Endometrium (tissue), 2 donors: ENCODE measurements at regions not wholly inside any gene's neighbourhood (a gene's known extent, or its start where the extent isn't known, plus 50 kb on each side); places are given as distances from the start of the nearest gene placed in this dataset.

Source experiments
- FAIRE-seq: peaks from 2 replicates; lab custom pipeline; 2012; peaks lifted over from hg19 to GRCh38; lab: Jason Lieb, UNC
- donor health status: control.
- donor health status: control.

DNA sequence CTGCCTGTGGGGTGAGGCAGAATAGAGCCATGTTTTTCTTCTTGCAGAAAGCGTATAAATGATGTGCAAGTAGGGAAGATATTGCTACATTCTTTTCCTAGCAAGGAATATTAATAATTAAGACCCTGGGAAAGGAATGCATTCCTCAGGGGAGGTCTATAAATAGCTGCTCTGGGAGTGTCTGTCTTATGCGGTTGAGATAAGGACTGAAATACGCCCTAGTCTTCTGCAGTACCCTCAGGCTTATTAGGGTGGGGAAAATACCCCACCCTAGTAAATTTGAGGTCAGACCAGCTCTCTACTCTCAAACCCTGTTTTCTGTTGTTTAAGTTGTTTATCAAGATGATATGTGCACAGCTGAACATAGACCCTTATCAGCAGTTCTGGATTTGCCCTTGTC, 155.9 kb upstream of the HMCN1 start:
- FAIRE-seq = no peak

DNA sequence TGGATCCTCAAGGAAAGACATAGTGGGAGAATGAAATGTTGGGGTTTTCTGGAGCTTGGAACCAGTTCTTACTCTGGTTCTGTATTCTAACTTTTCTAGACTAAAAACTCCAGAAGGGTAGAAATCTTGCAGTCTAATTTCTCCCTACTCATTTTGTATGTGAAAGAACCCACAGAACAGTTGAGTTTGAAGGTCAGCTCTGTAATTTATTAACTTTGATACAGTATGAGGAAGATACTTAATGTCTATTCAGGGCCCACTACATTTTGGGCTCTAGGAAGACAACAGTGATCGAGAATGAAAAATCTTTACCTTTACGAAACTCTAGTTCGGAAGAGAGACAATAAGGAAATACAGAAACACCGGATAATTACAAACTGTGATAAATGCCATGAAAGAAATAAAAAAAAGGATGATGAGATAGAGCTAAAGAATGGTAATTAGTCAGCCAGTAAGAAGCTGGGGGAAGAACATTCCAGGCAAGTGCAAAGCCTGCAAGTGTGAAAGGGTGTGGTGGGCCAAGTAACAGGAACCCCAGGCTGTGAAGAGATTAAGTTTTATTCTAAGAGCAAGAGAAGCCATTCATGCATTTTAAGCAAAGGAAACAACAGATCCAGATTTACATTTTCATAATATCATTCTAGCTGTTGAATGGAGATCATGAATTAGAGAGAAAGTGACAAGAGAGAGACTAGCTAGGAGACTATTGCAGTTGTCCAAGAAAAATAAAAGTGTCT, 159.9 kb upstream of the HMCN1 start:
- no peak for FAIRE-seq

GRCh38 chr1:185573677-185574076, 160.5 kb upstream of the HMCN1 start:
- no peak for FAIRE-seq

DNA sequence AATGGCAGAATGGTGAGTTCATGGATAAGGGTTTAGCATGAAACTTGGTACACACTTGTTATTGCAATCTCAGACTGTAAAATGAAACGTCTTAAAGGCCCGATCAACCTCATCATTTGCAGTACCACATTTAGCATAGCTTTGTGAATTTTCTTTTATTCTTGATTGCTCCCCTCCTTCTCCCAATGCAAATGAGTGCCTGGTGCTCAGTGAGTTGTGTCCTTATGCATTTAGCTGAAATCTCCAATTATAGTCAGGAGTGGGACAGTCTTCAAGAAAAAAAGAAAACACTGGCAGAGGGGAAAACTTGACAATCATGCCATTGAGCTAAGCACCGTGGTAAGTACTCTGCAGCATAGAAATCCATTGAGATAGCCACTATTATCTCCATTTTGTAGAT, 161.0 kb upstream of the HMCN1 start:
- FAIRE-seq = no peak

- no peak for FAIRE-seq
Observed at GRCh38 chr1:185570962-185571361, 163.2 kb upstream of the HMCN1 start.

- FAIRE-seq = no peak
Observed at GRCh38 chr1:185568155-185569123, 165.8 kb upstream of the HMCN1 start.

DNA sequence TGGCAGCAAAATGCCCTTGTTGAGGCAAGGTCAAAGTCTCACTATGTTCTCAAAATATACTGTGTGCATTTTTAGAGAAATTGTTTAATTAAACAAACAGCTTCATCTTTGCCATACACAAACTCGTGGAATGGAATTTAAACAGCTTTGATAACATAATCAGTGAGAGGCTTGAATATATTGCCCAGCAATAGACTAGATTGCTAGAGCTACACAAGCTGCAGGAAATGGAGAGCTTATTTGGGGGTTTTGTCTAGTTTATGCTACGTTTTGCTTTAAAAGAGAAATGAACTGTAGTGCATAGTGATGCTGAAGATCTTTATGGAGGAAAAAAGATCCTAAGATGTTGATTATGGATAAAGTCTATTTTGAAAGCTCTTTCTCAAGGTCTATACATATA, 166.8 kb upstream of the HMCN1 start:
- FAIRE-seq = no peak

DNA sequence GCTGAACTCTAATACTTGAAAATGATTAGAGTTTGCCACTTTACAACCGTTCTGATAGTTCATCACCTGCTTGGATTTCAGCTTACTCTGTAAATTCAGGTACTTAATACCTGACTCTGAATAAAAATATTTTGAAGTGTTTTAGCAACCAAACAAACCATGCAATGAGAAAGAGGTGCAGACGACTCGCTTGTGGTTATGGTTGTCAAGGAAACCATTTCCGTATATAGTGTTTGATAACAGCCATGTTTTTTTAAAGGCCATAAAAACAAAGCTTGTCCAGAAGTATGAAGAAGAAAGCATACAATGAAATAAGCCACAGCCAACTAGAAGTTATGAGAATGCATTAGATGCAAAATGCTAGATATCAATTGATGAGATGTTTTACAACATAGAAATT, 167.2 kb upstream of the HMCN1 start:
- no peak for FAIRE-seq

DNA sequence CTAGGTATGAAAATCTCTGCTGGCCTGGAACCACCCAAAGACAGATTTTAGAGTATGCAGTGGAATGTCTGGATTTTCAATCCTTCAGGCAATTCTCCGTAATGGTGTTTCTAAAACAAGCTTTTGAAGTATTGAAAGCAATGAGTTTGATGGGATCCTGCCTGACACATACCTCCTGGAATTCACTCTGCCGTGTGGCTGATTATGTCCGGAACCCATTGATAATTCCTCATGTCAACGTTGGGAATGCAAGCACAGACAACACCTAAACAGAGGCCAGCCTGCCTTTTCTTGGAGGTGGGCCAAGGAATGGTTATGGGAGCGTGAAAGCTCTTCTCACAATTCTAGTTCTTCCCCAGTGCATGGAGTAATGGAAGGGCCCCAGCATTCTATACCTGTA, 168.9 kb upstream of the HMCN1 start:
- no peak for FAIRE-seq

DNA sequence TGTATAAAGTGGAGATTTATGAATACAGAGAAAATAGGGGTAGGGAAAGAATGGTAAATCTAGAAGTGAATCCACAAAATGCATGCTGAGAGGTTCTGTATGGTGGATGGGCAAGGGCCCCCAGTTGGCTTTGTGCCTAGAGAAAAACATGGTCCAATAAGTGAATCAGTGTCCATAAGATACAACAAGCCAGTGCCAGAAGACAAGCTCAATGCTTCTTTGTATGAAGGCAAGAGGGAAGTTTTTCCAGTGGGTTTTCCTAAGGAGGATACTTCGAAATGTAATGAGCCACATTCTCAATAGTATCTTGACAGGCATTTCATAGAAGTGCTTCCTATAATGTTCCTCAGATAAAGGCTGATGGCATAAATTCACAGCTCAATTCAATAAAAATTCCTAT, 169.4 kb upstream of the HMCN1 start:
- no peak for FAIRE-seq

GRCh38 chr1:185562461-185563359, 171.5 kb upstream of the HMCN1 start:
- FAIRE-seq = no peak

DNA sequence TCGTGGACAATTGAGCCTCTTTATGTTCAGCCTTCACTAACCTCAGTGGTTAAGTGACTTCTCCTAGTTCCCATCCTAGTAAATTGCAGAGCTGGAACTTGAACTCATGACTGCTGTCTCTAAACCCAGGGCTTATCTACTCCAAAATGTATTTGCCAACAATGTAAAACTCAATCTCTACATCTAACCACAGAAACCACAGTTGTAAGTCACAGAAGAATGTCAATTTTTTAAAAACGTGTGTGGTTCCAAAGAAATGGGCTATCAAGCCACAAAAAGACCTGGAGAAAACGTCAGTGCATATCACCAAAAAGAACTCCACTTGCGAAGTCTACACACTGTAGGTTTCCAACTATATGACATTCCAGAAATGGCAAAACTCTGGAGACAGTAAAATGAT, 172.6 kb upstream of the HMCN1 start:
- FAIRE-seq = no peak

DNA sequence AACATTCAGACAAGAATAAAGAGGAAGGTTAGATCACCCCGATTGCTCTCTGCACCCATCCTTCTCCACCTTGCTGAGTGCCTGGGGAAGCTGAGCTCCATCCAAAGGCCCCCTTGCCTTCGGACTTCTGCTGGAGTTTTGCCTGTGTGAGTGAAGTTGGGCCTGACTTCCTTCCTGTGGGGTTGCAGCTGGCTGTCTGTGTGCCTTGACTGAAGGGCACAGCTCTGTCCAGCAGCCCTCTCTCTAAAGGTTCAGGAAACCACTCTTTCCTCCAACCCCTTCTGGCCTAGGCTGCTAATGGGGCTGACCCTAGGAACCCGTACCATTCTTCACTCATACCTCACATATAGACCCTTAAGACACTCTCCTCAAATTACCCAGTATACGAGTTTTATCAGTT, 173.4 kb upstream of the HMCN1 start:
- no peak for FAIRE-seq

DNA sequence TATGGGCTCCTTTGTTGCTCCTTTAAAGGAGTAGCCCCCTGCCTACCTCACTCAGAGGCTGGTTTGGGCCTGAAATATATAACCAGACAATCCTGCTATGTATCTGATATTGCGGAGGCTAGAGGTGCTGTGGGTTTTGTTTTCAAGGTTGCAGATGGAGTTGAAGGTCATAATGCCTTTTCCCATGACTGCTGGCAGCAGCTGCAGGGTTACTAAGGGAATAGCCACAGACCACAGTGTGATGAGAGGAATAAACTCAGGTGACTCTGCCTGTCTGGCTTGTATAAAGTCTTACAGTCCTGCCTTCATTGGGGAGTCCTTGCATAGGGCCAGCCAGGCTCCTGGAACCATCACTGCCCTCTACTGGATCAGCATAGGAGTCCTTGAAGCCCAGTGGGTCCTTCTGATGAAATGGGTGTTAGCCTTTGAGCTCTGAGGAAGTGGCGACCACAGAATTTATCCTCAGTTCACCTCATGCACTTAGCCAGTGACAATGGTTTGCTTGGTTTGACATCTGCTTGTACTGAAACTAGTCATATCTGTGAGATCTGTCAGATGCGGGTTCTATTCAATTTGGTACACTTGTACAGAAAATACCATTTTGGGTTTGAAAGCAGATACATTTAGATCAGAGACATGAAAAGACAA, 174.4 kb upstream of the HMCN1 start:
- FAIRE-seq = no peak

DNA sequence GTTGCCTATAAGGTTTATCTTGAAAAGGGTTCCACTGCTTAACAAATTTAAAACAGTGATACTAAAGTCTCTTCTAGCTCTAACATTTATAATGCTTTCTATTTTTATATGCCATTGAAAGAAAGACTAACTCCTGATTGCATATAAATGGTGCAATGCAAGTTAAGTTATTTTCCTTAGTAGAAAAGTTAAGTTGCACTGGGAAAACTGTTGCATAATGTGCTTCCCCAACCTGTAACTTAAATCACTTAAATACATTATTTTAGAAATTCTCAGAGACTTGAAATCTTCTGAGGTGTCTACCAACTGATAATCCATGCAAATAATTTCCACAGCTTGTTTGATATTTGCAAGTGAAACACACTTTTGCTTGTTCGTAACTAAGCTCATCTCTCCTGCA, 175.0 kb upstream of the HMCN1 start:
- FAIRE-seq = no peak

DNA sequence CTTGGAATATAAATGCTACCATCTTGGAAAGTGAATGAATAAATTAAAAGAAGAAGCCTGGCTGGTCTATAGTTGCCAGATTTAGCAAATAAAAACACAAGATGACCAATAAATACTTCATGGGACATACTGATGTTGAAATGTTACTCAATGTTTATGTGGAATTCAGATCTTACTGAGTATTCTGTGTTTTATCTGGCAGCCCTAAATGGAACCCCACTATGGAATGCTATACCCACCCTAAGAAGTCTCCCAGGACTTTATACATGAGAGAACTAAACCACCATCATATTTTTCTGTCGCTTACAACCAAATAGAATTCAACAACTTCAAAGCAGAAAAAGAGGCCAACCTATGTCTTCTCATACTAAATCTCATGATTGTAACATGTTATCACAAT, 177.6 kb upstream of the HMCN1 start:
- FAIRE-seq = no peak

DNA sequence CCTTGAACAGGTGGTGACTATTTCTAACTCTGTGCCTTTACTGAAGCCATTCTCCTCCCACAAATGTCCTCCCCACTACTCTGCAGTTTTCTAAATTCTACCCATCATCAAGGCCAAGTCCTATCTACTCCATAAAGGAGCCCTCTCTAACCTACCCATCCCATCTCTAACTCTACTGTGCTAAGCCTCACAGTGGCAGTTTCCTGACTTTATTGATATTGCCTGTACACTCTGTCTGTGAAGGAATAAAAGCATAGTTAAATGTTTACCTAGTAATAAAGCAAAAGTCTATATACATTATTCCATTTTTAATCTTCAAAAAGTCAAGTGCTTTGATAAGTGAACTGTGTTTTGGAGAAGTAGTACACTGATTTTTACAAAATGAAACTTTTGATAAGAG, 178.4 kb upstream of the HMCN1 start:
- no peak for FAIRE-seq

DNA sequence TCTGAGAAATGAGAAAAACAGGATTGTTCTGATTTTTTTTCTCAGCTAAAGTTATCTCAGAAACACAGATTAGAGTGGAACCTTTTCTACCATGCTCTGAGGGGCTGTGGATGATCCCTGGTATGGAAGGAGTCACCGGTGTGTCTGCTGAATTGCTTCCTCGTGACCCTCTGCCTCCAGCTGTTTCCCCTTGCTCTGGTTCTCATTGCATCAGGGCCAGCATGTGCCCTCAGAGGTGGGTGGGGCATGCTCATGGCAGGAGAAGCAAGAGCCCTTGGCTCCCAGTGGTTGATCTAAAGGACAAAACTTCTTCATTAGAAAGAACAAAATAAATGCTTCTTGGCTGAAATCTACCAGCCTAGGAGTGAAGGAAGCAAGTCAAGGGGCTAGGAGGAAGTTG, 183.2 kb upstream of the HMCN1 start:
- FAIRE-seq = no peak

GRCh38 chr1:185549906-185550305, 184.3 kb upstream of the HMCN1 start:
- FAIRE-seq = no peak

DNA sequence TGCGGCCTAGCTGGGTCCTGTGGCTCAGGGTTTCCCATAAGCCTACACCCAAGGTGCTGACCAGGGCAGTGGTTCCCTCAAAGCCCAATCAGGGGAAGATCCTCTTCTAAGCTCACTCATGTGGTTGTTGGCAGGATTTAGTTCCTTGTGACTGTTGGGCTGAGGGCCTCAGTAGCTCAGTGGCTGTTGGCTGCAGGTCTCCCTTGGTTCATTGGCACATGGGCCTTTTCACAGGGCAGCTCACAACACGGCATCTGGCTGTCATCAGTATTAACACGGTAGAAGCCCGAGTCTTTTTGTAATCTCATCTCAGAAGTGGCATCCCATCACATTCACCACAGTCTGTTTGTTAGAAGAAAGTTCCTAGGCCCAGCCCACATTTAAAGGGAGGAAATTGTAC, 188.2 kb upstream of the HMCN1 start:
- FAIRE-seq = no peak

DNA sequence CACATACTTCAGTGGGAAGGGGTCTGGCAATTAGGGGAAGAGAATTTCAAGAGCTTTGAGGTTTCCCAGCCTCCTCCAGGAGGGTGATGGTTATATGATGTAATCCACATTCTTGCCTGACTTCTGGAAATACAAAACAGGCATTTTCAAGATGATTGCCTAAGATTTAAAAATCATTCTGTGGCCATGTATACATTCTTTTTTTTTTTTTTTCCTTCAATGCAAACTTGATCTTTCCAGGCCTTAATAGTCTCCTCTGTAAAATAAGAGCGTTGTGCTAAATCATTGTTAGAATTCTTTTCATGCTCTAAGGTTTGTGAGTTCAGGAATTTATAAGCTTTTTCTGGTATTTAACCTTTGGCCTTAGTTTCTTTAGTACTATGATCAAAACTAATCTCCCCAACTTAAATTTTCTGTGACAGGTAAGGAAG, 192.3 kb upstream of the HMCN1 start:
- no peak for FAIRE-seq

DNA sequence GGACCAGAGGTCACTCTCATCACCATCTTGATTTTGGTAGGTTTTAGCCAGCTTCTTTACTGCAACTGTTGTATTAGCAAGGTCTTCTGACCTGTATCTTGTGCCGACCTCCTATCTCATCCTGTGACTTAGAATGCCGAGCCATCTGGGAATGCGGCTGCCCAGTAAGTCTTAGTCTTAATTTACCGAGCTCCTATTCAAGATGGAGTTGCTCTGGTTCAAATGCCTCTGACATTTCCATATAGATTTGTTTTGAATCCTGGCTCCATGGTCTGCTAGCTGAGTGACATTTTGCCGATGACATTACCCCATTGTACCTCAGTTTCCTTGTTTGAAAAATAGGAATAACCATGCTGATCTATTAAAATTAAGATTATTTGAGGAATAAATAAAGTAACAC, 193.9 kb upstream of the HMCN1 start:
- no peak for FAIRE-seq
